NOMO-1 (cell line): ENCODE measurements at regions not wholly inside any gene's neighbourhood (a gene's known extent, or its start where the extent isn't known, plus 50 kb on each side); places are given as distances from the start of the nearest gene placed in this dataset.
A peak's percentile ranks its signal among the peaks of the same experiment; 100 is the strongest.

Experiments used
- DNase-seq, 2 experiments: peaks; one replicate each; lab custom pipeline; 2025; ENCODE audit not compliant: unreplicated experiment in 2 of 2; lab: John Stamatoyannopoulos, UW

- DNase-seq = no peak
Observed at GRCh38 chr2:217394510-217395351, 534.9 kb upstream of the TNP1 start.

GRCh38 chr2:217393585-217394032 is 533.7 kb upstream of the TNP1 start:
- no peak for DNase-seq

GRCh38 chr2:217392930-217393584 is 533.2 kb upstream of the TNP1 start:
- DNase-seq = no peak

- no peak for DNase-seq
Observed at GRCh38 chr2:217387776-217388387, 528.0 kb upstream of the TNP1 start.

GRCh38 chr2:217386041-217386440 is 526.2 kb upstream of the TNP1 start:
- no peak for DNase-seq

- DNase-seq = no peak
Observed at GRCh38 chr2:217383620-217384019, 523.8 kb upstream of the TNP1 start.

- DNase-seq = no peak
Observed at GRCh38 chr2:217382794-217383193, 522.9 kb upstream of the TNP1 start.

- DNase-seq = no peak
Observed at GRCh38 chr2:217379807-217380206, 519.9 kb upstream of the TNP1 start.

- DNase-seq = peak in 1 of 2 experiments; percentile 1
Observed at GRCh38 chr2:217372794-217373193, 512.9 kb upstream of the TNP1 start.

- DNase-seq = no peak
Observed at GRCh38 chr2:217371781-217372213, 511.9 kb upstream of the TNP1 start.

GRCh38 chr2:217370391-217370790 is 510.5 kb upstream of the TNP1 start:
- peak in 1 of 2 experiments; percentile 4 for DNase-seq

GRCh38 chr2:217367464-217367863 is 507.6 kb upstream of the TNP1 start:
- DNase-seq = no peak

GRCh38 chr2:217366966-217367365 is 507.1 kb upstream of the TNP1 start:
- DNase-seq = no peak

GRCh38 chr2:217366266-217366895 is 506.5 kb upstream of the TNP1 start:
- DNase-seq = no peak

GRCh38 chr2:217365656-217366055 is 505.8 kb upstream of the TNP1 start:
- DNase-seq = no peak

GRCh38 chr2:217364224-217364623 is 504.4 kb upstream of the TNP1 start:
- no peak for DNase-seq

GRCh38 chr2:217363470-217363869 is 503.6 kb upstream of the TNP1 start:
- DNase-seq = peak; percentile 67 to 88

- no peak for DNase-seq
Observed at GRCh38 chr2:217362710-217363109, 502.8 kb upstream of the TNP1 start.

- DNase-seq = no peak
Observed at GRCh38 chr2:217362286-217362685, 502.4 kb upstream of the TNP1 start.

GRCh38 chr2:217361483-217361880 is 501.6 kb upstream of the TNP1 start:
- no peak for DNase-seq
